Caco-2 (cell line): ENCODE measurements at regions not wholly inside any gene's neighbourhood (a gene's known extent, or its start where the extent isn't known, plus 50 kb on each side); places are given as distances from the start of the nearest gene placed in this dataset.

Experiments used
- BruUV-seq: library from RNA; stranded (reverse); fragments of 400-500 nt; replicated peaks from 2 replicates; lab custom pipeline; 2021; lab: Mats Ljungman, UMichigan
- CTCF ChIA-PET: fragments of 300-600 bp; sonication (Branson Sonifier 250); formaldehyde crosslinking; loops from one replicate; lab custom pipeline; 2022; ENCODE audit warnings: antibody characterized with exemption; lab: Charles Lee
- POLR2A ChIA-PET: fragments of 300-600 bp; sonication (Branson Sonifier 250); formaldehyde crosslinking; loops from one replicate; lab custom pipeline; 2022; ENCODE audit warnings: antibody characterized with exemption; lab: Charles Lee
- DNase-seq, 2 experiments: peaks; one replicate each; pipeline versions ENCODE4 v3.0.0 to v3.0.0-alpha.2; 2020 to 2022
- H3K27me3 ChIP-seq: replicated peaks from 2 replicates; pipeline ENCODE4 v1.6.0; 2011; ENCODE audit warnings: low read length; ENCODE audit not compliant: control insufficient read depth, insufficient read depth
- H3K36me3 ChIP-seq: 2 replicates; pipeline ENCODE4 v1.5.1; 2011; ENCODE audit warnings: low read length; ENCODE audit not compliant: control insufficient read depth, insufficient read depth
- H3K4me1 ChIP-seq: fragments of 250-450 bp; sonication (Bioruptor Pico); 2 replicates; pipeline ENCODE4 v1.5.1; 2020; ENCODE audit warnings: mild to moderate bottlenecking
- H3K4me3 ChIP-seq: 2 replicates; pipeline ENCODE4 v1.5.1; 2011; ENCODE audit warnings: low read depth, mild to moderate bottlenecking, control low read depth, low read length
- H3K9me3 ChIP-seq: fragments of 250-450 bp; sonication (Bioruptor Pico); 2 replicates; pipeline ENCODE4 v1.5.1; 2020; ENCODE audit warnings: mild to moderate bottlenecking, moderate library complexity
- H3K27ac Mint-ChIP-seq: one replicate; pipeline ENCODE4 v1.8.0; 2022; ENCODE audit warnings: mixed read lengths; ENCODE audit not compliant: unreplicated experiment
- H3K27me3 Mint-ChIP-seq: one replicate; pipeline ENCODE4 v1.8.0; 2022; ENCODE audit warnings: mixed read lengths; ENCODE audit not compliant: insufficient read depth, unreplicated experiment
- H3K36me3 Mint-ChIP-seq: one replicate; pipeline ENCODE4 v1.8.0; 2022; ENCODE audit warnings: mild to moderate bottlenecking, mixed read lengths; ENCODE audit not compliant: insufficient read depth, unreplicated experiment
- H3K4me1 Mint-ChIP-seq: one replicate; pipeline ENCODE4 v1.8.0; 2022; ENCODE audit warnings: low read depth, mixed read lengths; ENCODE audit not compliant: unreplicated experiment
- H3K4me3 Mint-ChIP-seq: one replicate; pipeline ENCODE4 v1.8.0; 2022; ENCODE audit warnings: mild to moderate bottlenecking, moderate library complexity, mixed read lengths; ENCODE audit not compliant: unreplicated experiment
- H3K9me3 Mint-ChIP-seq: one replicate; pipeline ENCODE4 v1.8.0; 2022; ENCODE audit warnings: mixed read lengths; ENCODE audit not compliant: unreplicated experiment
- CTCF ChIP-seq, 2 experiments: fragments of 200-600 bp in 1 of 2; IDR thresholded peaks; 1 replicate in 1 of 2; 2 replicates in 1 of 2; pipeline versions ENCODE4 v1.5.1 to v1.8.0; 2011 to 2022; ENCODE audit warnings: antibody characterized with exemption in 1 of 2, control low read depth in 1 of 2, inconsistent platforms in 1 of 2, low read depth in 1 of 2, low read length in 1 of 2, mild to moderate bottlenecking in 1 of 2, moderate library complexity in 1 of 2; ENCODE audit not compliant: insufficient read depth in 1 of 2, severe bottlenecking in 1 of 2, unreplicated experiment in 1 of 2
- intact Hi-C: fragments of 100-400 bp; cut with micrococcal nuclease; formaldehyde crosslinking; loops from one replicate; pipeline ENCODE4 v1.10.0; 2022; ENCODE audit not compliant: unreplicated experiment

DNA sequence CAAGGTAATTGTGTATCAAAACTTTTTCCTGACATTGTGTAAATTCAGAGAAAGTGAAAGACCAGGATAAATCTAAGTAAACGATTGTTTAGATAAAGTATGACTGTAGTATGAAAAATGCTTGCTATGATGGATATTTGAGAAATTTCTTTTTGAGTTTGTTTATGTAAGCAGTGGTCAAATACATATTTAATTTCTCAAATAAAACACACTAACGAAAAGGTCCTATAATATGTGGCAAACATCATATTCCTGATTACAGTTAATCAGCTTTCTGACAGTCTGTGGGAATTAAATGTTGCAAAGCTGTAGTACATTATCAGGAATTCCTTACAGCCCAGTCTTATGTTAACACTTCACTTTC, 636.9 kb downstream of the MMUT start:
- ChIA-PET POLR2A (no interaction called here), CTCF (no interaction called here)
- DNase-seq = no peak
- no peak overlapping the region for H3K4me3 Mint-ChIP-seq
- no peak overlapping the region for H3K4me3 ChIP-seq
- BruUV-seq = no TSS peak
- no peaks in the 10 kb centered on the region for H3K36me3 ChIP-seq
- no peak for TF ChIP-seq CTCF (IDR thresholded peaks at IDR 0.05; ENCODE audit: insufficient read depth in 1 of 2, low read depth in 1 of 2, low read length in 1 of 2, severe bottlenecking in 1 of 2, unreplicated experiment in 1 of 2)
- H3K4me1 Mint-ChIP-seq = peaks cover 9% of the 10 kb centered on the region
- H3K27me3 Mint-ChIP-seq = no peaks in the 10 kb centered on the region
- no peak overlapping the region for H3K27ac Mint-ChIP-seq
- no peaks in the 10 kb centered on the region for H3K9me3 ChIP-seq
- no peaks in the 10 kb centered on the region for H3K36me3 Mint-ChIP-seq
- H3K9me3 Mint-ChIP-seq = no peaks in the 10 kb centered on the region
- H3K4me1 ChIP-seq = peaks cover 16% of the 10 kb centered on the region
- intact Hi-C loops = no loop called here
- H3K27me3 ChIP-seq = no peaks in the 10 kb centered on the region

GRCh38 chr6:48825501-48826151, 637.4 kb downstream of the MMUT start:
- Histone ChIP-seq H3K4me1 (peaks cover 16% of the 10 kb centered on the region), H3K4me3 (no peak overlapping the region), H3K36me3 (no peaks in the 10 kb centered on the region), H3K9me3 (no peaks in the 10 kb centered on the region), H3K27me3 (no peaks in the 10 kb centered on the region)
- no peak overlapping the region for H3K4me3 Mint-ChIP-seq
- ChIA-PET POLR2A (no interaction called here), CTCF (no interaction called here)
- intact Hi-C loops = no loop called here
- TF ChIP-seq CTCF (IDR thresholded peaks at IDR 0.05; ENCODE audit: insufficient read depth in 1 of 2, low read depth in 1 of 2, low read length in 1 of 2, severe bottlenecking in 1 of 2, unreplicated experiment in 1 of 2) = no peak
- no peaks in the 10 kb centered on the region for H3K9me3 Mint-ChIP-seq
- DNase-seq = no peak
- H3K36me3 Mint-ChIP-seq = no peaks in the 10 kb centered on the region
- no peaks in the 10 kb centered on the region for H3K27me3 Mint-ChIP-seq
- no peak overlapping the region for H3K27ac Mint-ChIP-seq
- BruUV-seq = no TSS peak
- peaks cover 9% of the 10 kb centered on the region for H3K4me1 Mint-ChIP-seq

- no TSS peak for BruUV-seq
- no peak for TF ChIP-seq CTCF (IDR thresholded peaks at IDR 0.05; ENCODE audit: insufficient read depth in 1 of 2, low read depth in 1 of 2, low read length in 1 of 2, severe bottlenecking in 1 of 2, unreplicated experiment in 1 of 2)
- Mint-ChIP-seq H3K36me3 (no peaks in the 10 kb centered on the region), H3K9me3 (no peaks in the 10 kb centered on the region), H3K27ac (no peak overlapping the region), H3K4me3 (no peak overlapping the region), H3K27me3 (no peaks in the 10 kb centered on the region), H3K4me1 (no peaks in the 10 kb centered on the region)
- no peaks in the 10 kb centered on the region for H3K4me1 ChIP-seq
- no peaks in the 10 kb centered on the region for H3K27me3 ChIP-seq
- ChIA-PET POLR2A (no interaction called here), CTCF (no interaction called here)
- no peak for DNase-seq
- H3K9me3 ChIP-seq = no peaks in the 10 kb centered on the region
- H3K4me3 ChIP-seq = no peak overlapping the region
- intact Hi-C loops = no loop called here
- H3K36me3 ChIP-seq = no peaks in the 10 kb centered on the region
These were observed 645.0 kb downstream of the MMUT start for GRCh38 chr6:48818052-48818412.
